SK-N-DZ (cell line): ENCODE measurements at regions not wholly inside any gene's neighbourhood (a gene's known extent, or its start where the extent isn't known, plus 50 kb on each side); places are given as distances from the start of the nearest gene placed in this dataset.
A peak's percentile ranks its signal among the peaks of the same experiment; 100 is the strongest.

Experiments used
- DNase-seq: peaks from one replicate; pipeline ENCODE4 v3.0.0-alpha.2; 2015; ENCODE audit warnings: low spot score

- DNase-seq, result peak; percentile 29
Measured at GRCh38 chr9:87324613-87325194, 173.0 kb upstream of the DAPK1 start.

GRCh38 chr9:87327575-87328125 lies 170.0 kb upstream of the DAPK1 start:
- no peak for DNase-seq

GRCh38 chr9:87333802-87334201 lies 163.9 kb upstream of the DAPK1 start:
- DNase-seq, result no peak

- no peak for DNase-seq
Measured at GRCh38 chr9:87334366-87334765, 163.3 kb upstream of the DAPK1 start.

- DNase-seq, result peak; percentile 16
Measured at GRCh38 chr9:87336407-87336806, 161.3 kb upstream of the DAPK1 start.

- peak; percentile 67 for DNase-seq
Measured at GRCh38 chr9:87336914-87337333, 160.7 kb upstream of the DAPK1 start.

- DNase-seq, result no peak
Measured at GRCh38 chr9:87337335-87338087, 160.2 kb upstream of the DAPK1 start.

GRCh38 chr9:87338088-87338989 lies 159.3 kb upstream of the DAPK1 start:
- DNase-seq, result no peak

- DNase-seq, result no peak
Measured at GRCh38 chr9:87340391-87340790, 157.3 kb upstream of the DAPK1 start.

- DNase-seq, result no peak
Measured at GRCh38 chr9:87342743-87343142, 154.9 kb upstream of the DAPK1 start.

- no peak for DNase-seq
Measured at GRCh38 chr9:87343816-87344430, 153.7 kb upstream of the DAPK1 start.

GRCh38 chr9:87346061-87346665 lies 151.5 kb upstream of the DAPK1 start:
- no peak for DNase-seq

GRCh38 chr9:87350915-87351314 lies 146.8 kb upstream of the DAPK1 start:
- DNase-seq, result no peak

GRCh38 chr9:87353301-87353700 lies 144.4 kb upstream of the DAPK1 start:
- no peak for DNase-seq

- DNase-seq, result no peak
Measured at GRCh38 chr9:87354147-87354546, 143.5 kb upstream of the DAPK1 start.

GRCh38 chr9:87357600-87357999 lies 140.1 kb upstream of the DAPK1 start:
- no peak for DNase-seq

- no peak for DNase-seq
Measured at GRCh38 chr9:87359264-87359663, 138.4 kb upstream of the DAPK1 start.

GRCh38 chr9:87359958-87360601 lies 137.6 kb upstream of the DAPK1 start:
- no peak for DNase-seq

GRCh38 chr9:87370049-87370685 lies 127.5 kb upstream of the DAPK1 start:
- no peak for DNase-seq

GRCh38 chr9:87371795-87372355 lies 125.8 kb upstream of the DAPK1 start:
- DNase-seq, result no peak
